GM12865 (cell line): ENCODE measurements at regions not wholly inside any gene's neighbourhood (a gene's known extent, or its start where the extent isn't known, plus 50 kb on each side); places are given as distances from the start of the nearest gene placed in this dataset.

ENCODE experiments used
- DNase-seq: peaks from one replicate; pipeline ENCODE4 v3.0.0; 2010; ENCODE audit warnings: low read depth
- H3K4me3 ChIP-seq: 2 replicates; pipeline ENCODE4 v1.5.1; 2011; ENCODE audit warnings: mild to moderate bottlenecking, low read depth, low read length, control low read depth
- TF ChIP-seq, protein P1 (sequence below): IDR thresholded peaks from 2 replicates; pipeline ENCODE4 v1.5.1; 2011; ENCODE audit warnings: low read length, control low read depth, low read depth, inconsistent platforms; ENCODE audit not compliant: insufficient read depth; ENCODE audit errors: missing control alignments

- H3K4me3 ChIP-seq = no peak overlapping the region
- TF ChIP-seq, protein P1, sequence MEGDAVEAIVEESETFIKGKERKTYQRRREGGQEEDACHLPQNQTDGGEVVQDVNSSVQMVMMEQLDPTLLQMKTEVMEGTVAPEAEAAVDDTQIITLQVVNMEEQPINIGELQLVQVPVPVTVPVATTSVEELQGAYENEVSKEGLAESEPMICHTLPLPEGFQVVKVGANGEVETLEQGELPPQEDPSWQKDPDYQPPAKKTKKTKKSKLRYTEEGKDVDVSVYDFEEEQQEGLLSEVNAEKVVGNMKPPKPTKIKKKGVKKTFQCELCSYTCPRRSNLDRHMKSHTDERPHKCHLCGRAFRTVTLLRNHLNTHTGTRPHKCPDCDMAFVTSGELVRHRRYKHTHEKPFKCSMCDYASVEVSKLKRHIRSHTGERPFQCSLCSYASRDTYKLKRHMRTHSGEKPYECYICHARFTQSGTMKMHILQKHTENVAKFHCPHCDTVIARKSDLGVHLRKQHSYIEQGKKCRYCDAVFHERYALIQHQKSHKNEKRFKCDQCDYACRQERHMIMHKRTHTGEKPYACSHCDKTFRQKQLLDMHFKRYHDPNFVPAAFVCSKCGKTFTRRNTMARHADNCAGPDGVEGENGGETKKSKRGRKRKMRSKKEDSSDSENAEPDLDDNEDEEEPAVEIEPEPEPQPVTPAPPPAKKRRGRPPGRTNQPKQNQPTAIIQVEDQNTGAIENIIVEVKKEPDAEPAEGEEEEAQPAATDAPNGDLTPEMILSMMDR = no peak
- no peak for DNase-seq
Observed at GRCh38 chr4:148514041-148514440, 71.8 kb upstream of the NR3C2 start.

GRCh38 chr4:148510211-148510610 is 68.0 kb upstream of the NR3C2 start:
- DNase-seq = no peak
- H3K4me3 ChIP-seq = no peak overlapping the region
- TF ChIP-seq, protein P1 = no peak

GRCh38 chr4:148503681-148504080 is 61.5 kb upstream of the NR3C2 start:
- no peak for DNase-seq
- H3K4me3 ChIP-seq = no peak overlapping the region
- TF ChIP-seq, protein P1 = no peak

GRCh38 chr4:148497258-148497657 is 55.0 kb upstream of the NR3C2 start:
- no peak for DNase-seq
- TF ChIP-seq, protein P1 = no peak
- no peak overlapping the region for H3K4me3 ChIP-seq

DNA sequence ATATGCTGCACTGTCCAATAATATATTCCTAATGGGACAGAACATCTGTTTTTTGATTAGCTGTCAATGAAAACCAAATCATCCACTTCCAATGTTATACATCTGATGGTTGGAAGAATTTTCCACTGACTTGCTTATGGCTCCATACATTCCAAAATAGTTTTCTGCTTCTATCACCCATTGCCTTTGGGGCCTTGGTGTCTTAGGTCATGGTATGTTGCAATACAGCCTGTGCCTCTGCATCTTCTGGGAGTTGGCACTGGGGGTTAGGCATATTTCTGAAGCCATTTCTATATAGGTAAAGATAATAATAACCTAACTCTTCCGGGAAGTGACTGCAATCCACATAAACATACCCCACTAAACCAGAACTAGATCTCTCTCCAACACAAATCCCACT is 53.2 kb upstream of the NR3C2 start:
- TF ChIP-seq, protein P1 = no peak
- DNase-seq = no peak
- H3K4me3 ChIP-seq = no peak overlapping the region
